ENCODE measurements at regions not wholly inside any gene's neighbourhood (a gene's known extent, or its start where the extent isn't known, plus 50 kb on each side); places are given as distances from the start of the nearest gene placed in this dataset.

DNA sequence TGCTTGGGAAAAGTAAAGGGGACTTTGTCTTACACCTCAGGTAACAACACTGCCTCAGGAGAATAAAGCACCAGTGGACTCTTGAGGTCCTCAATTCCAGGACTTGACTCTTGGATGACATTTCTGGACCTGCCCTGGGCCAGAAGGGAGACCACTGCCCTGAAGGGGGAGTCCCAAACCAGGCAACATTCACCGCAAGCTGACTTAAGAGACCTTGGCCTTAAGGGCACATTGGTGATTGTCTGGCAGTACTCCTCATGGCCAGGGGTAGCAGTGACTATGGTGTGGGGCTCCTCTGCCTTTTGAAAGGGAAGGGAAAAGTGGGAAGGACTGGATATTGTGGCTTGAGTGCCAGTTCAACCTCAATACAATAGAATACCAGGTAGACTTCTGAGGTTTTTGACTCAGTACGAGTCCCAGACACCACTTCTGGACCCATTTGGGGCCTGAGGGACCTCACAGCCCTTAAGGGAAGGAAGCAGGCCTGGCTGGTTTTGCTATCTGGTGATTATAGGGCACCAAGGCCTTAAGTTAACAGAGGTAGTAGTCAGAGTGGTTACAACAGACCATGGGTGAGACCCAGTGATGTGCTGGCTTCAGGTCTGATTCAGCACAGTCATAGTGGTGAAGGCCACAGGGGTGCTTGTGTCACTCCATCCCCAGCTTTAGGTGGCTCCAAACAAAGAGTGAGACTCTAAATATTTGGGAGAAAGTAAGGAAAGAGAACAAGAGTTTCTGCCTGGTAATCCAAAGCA lies 121.2 kb upstream of the TET2 start:
- no peak overlapping the region for H3K4me3 ChIP-seq
- no peaks in the 10 kb centered on the region for H3K4me1 ChIP-seq (ENCODE audit: insufficient read depth)
- no peaks in the 10 kb centered on the region for H3K36me3 ChIP-seq (replicated peaks; ENCODE audit: insufficient read depth, low read depth)
- H3K27ac ChIP-seq = no peak overlapping the region
- H3K79me2 ChIP-seq = no peaks in the 10 kb centered on the region
- no peaks in the 10 kb centered on the region for H3K27me3 ChIP-seq
- H2AFZ ChIP-seq = no peak overlapping the region
- no peaks in the 10 kb centered on the region for H3K9me2 ChIP-seq (replicated peaks; ENCODE audit: insufficient read depth)
- no peak for DNase-seq (ENCODE audit: low spot score)
- no peak overlapping the region for H3K4me2 ChIP-seq
- H4K20me1 ChIP-seq (ENCODE audit: insufficient read depth, poor library complexity, severe bottlenecking) = no peaks in the 10 kb centered on the region
- WGBS (ENCODE audit: low lambda C conversion rate, missing lambda C conversion rate) = 90% methylated on average over 2 of the region's 2 CpGs
- no peaks in the 10 kb centered on the region for H3K9me3 ChIP-seq (ENCODE audit: low read depth)
- TF ChIP-seq EZH2phosphoT487 (IDR thresholded peaks at IDR 0.05; ENCODE audit: low read depth, severe bottlenecking, unreplicated experiment) (no peak), EZH2 (IDR thresholded peaks at IDR 0.05; ENCODE audit: borderline replicate concordance) (no peak), CTCF (IDR thresholded peaks at IDR 0.05; ENCODE audit: poor library complexity) (no peak)

GRCh38 chr4:105036991-105037390 lies 109.7 kb upstream of the TET2 start:
- Histone ChIP-seq H3K9me3 (ENCODE audit: low read depth) (no peaks in the 10 kb centered on the region), H4K20me1 (ENCODE audit: insufficient read depth, poor library complexity, severe bottlenecking) (no peaks in the 10 kb centered on the region), H3K4me3 (no peak overlapping the region), H3K27me3 (no peaks in the 10 kb centered on the region), H2AFZ (no peak overlapping the region), H3K27ac (no peak overlapping the region), H3K9me2 (replicated peaks; ENCODE audit: insufficient read depth) (no peaks in the 10 kb centered on the region), H3K4me2 (no peak overlapping the region), H3K36me3 (replicated peaks; ENCODE audit: insufficient read depth, low read depth) (no peaks in the 10 kb centered on the region), H3K79me2 (no peaks in the 10 kb centered on the region), H3K4me1 (ENCODE audit: insufficient read depth) (no peaks in the 10 kb centered on the region)
- no peak for DNase-seq (ENCODE audit: low spot score)
- TF ChIP-seq EZH2phosphoT487 (IDR thresholded peaks at IDR 0.05; ENCODE audit: low read depth, severe bottlenecking, unreplicated experiment) = no peak
- no peak for TF ChIP-seq EZH2 (IDR thresholded peaks at IDR 0.05; ENCODE audit: borderline replicate concordance)
- no peak for TF ChIP-seq CTCF (IDR thresholded peaks at IDR 0.05; ENCODE audit: poor library complexity)
- WGBS (ENCODE audit: low lambda C conversion rate, missing lambda C conversion rate) = 90% methylated on average over 1 of the region's 1 CpG

DNA sequence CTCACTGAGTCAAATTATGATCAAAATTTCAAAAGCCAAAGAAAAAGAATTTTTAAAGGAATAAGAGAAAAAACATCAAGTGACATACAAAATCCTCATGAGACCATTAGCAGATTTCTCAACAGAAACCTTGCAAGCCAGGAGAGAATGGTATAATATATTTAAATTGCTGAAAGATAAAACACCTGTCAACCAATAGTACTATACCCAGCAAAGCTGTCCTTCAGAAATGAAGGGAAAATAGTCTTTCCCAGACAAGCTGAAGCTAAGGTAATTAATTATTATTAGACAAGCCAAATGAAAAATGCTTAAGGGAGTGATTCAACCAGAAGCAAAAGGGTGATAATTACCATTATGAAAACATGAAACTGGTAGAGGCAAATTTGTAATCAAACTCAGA lies 104.2 kb upstream of the TET2 start:
- no peaks in the 10 kb centered on the region for H4K20me1 ChIP-seq (ENCODE audit: insufficient read depth, poor library complexity, severe bottlenecking)
- no peak for DNase-seq (ENCODE audit: low spot score)

More for the DNA sequence above, 104.2 kb upstream of the TET2 start:
- no peak overlapping the region for H3K27ac ChIP-seq
- H3K9me3 ChIP-seq (ENCODE audit: low read depth) = no peaks in the 10 kb centered on the region
- no peak for TF ChIP-seq CTCF (IDR thresholded peaks at IDR 0.05; ENCODE audit: poor library complexity)
- no peak for TF ChIP-seq EZH2 (IDR thresholded peaks at IDR 0.05; ENCODE audit: borderline replicate concordance)
- no peaks in the 10 kb centered on the region for H3K9me2 ChIP-seq (replicated peaks; ENCODE audit: insufficient read depth)
- no peak overlapping the region for H3K4me2 ChIP-seq
- H3K27me3 ChIP-seq = no peaks in the 10 kb centered on the region
- no peak overlapping the region for H3K4me3 ChIP-seq
- no peaks in the 10 kb centered on the region for H3K79me2 ChIP-seq
- no peak overlapping the region for H2AFZ ChIP-seq
- no peaks in the 10 kb centered on the region for H3K36me3 ChIP-seq (replicated peaks; ENCODE audit: insufficient read depth, low read depth)
- no peaks in the 10 kb centered on the region for H3K4me1 ChIP-seq (ENCODE audit: insufficient read depth)
